Muscle layer of colon (tissue), 2 donors: ENCODE measurements at regions not wholly inside any gene's neighbourhood (a gene's known extent, or its start where the extent isn't known, plus 50 kb on each side); places are given as distances from the start of the nearest gene placed in this dataset.

ENCODE experiments used
- H3K27ac ChIP-seq: one replicate; pipeline ENCODE4 v1.7.0; 2013; ENCODE audit warnings: low read depth, mild to moderate bottlenecking, low read length, moderate library complexity
- H3K27me3 ChIP-seq, 2 donors: one replicate each; pipeline ENCODE4 v1.7.0; 2013; ENCODE audit warnings: low read length in 2 of 2, mild to moderate bottlenecking in 2 of 2; ENCODE audit not compliant: insufficient read depth in 2 of 2, control insufficient read depth in 1 of 2
- H3K36me3 ChIP-seq: one replicate; pipeline ENCODE4 v1.7.0; 2013; ENCODE audit warnings: mild to moderate bottlenecking, low read length; ENCODE audit not compliant: insufficient read depth
- H3K4me1 ChIP-seq: one replicate; pipeline ENCODE4 v1.7.0; 2013; ENCODE audit warnings: mild to moderate bottlenecking, low read length; ENCODE audit not compliant: insufficient read depth
- H3K4me3 ChIP-seq, 2 donors: one replicate each; pipeline ENCODE4 v1.7.0; 2013; ENCODE audit warnings: low read length in 2 of 2, low read depth in 1 of 2, mild to moderate bottlenecking in 1 of 2, moderate library complexity in 1 of 2
- H3K9ac ChIP-seq: one replicate; pipeline ENCODE4 v1.7.0; 2013; ENCODE audit warnings: low read length
- H3K9me3 ChIP-seq: one replicate; pipeline ENCODE4 v1.7.0; 2013; ENCODE audit warnings: mild to moderate bottlenecking, low read length
- donor health status: abdominal sarcoma.
- donor health status: Adenocarcinoma of cecum.

DNA sequence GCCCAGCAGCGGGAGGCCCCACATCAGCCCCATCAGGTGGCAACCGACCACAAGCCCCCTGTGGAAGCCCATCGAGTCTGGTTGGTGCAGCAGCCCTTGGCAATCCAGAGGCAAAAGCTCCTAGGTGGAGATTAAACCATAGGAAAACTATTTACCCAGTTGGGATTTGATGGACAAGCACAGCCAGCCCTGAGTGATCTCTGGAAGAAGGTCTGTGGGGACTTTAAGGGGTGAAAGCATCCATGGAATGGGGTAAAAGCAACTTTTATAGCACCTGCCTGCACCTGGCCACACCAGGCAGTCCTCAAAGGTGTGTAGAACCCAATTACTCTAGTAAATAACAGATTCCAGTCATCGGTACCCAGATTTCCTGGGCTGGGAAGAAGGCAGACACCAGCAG is 206.3 kb downstream of the IGSF11 start:
- Histone ChIP-seq H3K4me3 (no peak overlapping the region), H3K9me3 (no peaks in the 10 kb centered on the region), H3K9ac (no peak overlapping the region), H3K4me1 (no peaks in the 10 kb centered on the region), H3K27me3 (no peaks in the 10 kb centered on the region), H3K27ac (no peak overlapping the region), H3K36me3 (no peaks in the 10 kb centered on the region)

DNA sequence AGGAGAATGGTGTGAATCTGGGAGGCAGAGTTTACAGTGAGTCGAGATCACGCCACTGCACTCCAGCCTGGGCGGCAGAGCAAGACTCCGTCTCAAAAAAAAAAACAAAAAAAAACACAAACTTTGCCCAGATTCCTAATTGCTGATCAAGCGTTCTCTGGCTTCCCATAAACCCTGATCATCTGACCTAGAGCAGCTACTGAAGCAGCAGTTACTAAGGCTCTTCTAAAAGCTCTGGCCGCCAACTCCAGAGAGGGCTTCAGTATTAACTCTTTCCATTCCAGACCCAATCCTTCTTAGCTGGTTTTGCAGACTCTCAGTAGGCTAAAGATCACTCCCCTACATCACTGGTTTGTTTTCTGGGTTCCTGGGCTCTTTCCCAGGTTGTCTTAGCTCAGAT is 201.6 kb downstream of the IGSF11 start:
- no peaks in the 10 kb centered on the region for H3K36me3 ChIP-seq
- no peak overlapping the region for H3K4me3 ChIP-seq

DNA sequence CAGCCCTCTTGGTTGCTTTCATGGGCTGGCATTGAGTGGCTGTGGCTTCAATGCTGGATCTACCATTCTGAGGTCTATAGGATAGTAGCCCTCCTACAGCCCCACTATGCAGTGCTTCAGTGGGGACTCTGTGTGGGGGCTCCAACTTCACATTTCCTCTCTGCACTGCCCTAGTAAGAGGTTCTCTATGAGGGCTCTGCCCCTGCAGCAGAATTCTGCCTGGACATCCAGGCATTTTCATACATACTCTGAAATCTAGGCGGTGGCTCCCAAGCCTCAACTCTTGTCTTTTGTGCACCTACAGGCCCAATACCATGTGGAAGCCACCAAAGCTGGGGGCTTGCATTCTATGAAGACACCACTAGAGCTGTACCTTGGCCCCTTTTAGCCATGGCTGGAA is 195.8 kb downstream of the IGSF11 start:
- Histone ChIP-seq H3K4me1 (no peaks in the 10 kb centered on the region), H3K9ac (no peak overlapping the region), H3K9me3 (peaks cover 12% of the 10 kb centered on the region), H3K27me3 (no peaks in the 10 kb centered on the region), H3K27ac (no peak overlapping the region), H3K4me3 (no peak overlapping the region), H3K36me3 (no peaks in the 10 kb centered on the region)

More for the DNA sequence above, 201.6 kb downstream of the IGSF11 start:
- Histone ChIP-seq H3K27me3 (no peaks in the 10 kb centered on the region), H3K27ac (no peak overlapping the region), H3K9ac (no peak overlapping the region), H3K4me1 (no peaks in the 10 kb centered on the region), H3K9me3 (no peaks in the 10 kb centered on the region)

DNA sequence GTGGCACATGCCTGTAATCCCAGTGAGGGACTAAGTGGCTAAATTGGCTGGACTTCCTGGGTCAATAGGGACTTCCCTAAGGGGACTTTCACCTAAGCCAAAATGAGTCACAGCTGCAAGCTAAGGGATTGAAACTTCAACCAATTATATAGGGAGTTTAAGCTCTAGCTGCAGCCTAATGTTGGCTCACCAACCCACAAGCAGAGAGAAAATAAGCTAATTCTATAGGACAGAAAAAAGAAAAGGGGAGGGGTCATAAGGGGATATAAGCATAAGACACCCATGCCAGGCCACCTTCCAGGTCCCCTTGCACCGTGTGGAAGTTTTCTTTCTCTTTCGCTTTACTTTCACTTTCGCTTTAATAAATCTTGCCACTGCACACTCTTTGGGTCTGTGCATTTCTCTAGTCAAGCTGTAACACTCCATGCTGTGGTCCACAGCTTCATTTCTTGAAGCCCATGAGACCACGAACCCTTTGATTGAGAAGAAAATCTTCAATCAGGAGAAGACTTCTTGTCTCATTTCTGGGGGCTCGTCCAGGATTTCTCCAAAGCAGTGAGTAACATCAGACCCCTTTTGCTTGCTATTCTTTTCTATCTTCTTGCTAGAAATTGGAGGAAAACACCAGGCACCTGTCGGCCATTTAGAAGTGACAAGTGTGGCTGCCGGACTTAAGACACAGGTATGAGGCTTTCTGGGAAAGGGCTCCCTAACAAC is 192.3 kb downstream of the IGSF11 start:
- no peaks in the 10 kb centered on the region for H3K27me3 ChIP-seq
- no peaks in the 10 kb centered on the region for H3K4me1 ChIP-seq

DNA sequence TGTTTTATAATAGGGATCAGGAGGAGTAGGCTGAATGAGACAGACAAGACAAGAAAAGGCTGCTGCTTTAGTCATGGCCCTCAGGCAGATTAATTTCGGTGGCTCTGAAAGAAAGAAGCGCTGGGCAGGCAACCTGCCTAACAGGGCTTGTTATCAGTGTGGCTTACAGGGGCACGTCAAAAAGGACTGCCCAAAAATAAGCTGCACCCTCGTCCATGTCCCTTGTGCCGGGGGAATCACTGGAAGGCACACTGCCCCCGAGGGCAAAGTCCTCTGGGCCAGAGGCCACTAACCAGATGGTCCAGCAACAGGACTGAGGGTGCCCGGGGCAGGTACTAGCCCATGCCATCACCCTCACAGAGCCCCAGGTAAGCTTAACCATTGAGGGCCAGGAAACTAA is 188.5 kb downstream of the IGSF11 start:
- Histone ChIP-seq H3K36me3 (no peaks in the 10 kb centered on the region), H3K4me1 (no peaks in the 10 kb centered on the region), H3K9ac (no peak overlapping the region), H3K27me3 (no peaks in the 10 kb centered on the region), H3K4me3 (no peak overlapping the region), H3K27ac (no peak overlapping the region), H3K9me3 (peaks cover 18% of the 10 kb centered on the region)

More for the DNA sequence above, 192.3 kb downstream of the IGSF11 start:
- H3K36me3 ChIP-seq, result no peaks in the 10 kb centered on the region
- no peak overlapping the region for H3K9ac ChIP-seq
- H3K27ac ChIP-seq, result no peak overlapping the region
- H3K4me3 ChIP-seq, result no peak overlapping the region
- peaks cover 18% of the 10 kb centered on the region for H3K9me3 ChIP-seq
